LNCAP (cell line): ENCODE measurements at regions not wholly inside any gene's neighbourhood (a gene's known extent, or its start where the extent isn't known, plus 50 kb on each side); places are given as distances from the start of the nearest gene placed in this dataset.

ENCODE experiments used
- CTCF ChIP-seq: fragments of 450-650 bp; IDR thresholded peaks from 2 replicates; pipeline ENCODE4 v1.5.1; 2017; ENCODE audit warnings: mild to moderate bottlenecking

- TF ChIP-seq CTCF, result no peak
These were observed 947.4 kb downstream of the LRFN5 start for GRCh38 chr14:42554091-42554490.

GRCh38 chr14:42550310-42550709 is 943.6 kb downstream of the LRFN5 start:
- TF ChIP-seq CTCF, result no peak

GRCh38 chr14:42548349-42548748 is 941.7 kb downstream of the LRFN5 start:
- TF ChIP-seq CTCF, result no peak

DNA sequence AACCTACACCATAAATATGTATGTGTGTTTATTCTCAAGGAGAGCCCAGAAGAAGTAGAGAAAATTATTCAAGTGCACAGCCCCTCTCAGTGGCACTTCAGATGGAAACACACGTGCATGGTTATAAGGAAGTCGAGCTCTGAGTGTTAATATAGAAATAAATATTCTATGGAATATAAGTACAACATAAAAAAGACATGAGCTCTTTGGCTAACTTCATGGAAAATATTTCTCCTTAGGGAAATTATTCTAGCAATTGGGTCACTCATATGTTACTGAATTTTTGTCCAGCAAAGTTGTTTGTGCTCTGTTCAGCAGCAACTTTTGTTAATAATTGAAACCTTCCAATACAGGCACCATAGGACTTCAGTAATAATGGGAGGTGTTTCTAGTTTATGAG is 939.0 kb downstream of the LRFN5 start:
- no peak for TF ChIP-seq CTCF

DNA sequence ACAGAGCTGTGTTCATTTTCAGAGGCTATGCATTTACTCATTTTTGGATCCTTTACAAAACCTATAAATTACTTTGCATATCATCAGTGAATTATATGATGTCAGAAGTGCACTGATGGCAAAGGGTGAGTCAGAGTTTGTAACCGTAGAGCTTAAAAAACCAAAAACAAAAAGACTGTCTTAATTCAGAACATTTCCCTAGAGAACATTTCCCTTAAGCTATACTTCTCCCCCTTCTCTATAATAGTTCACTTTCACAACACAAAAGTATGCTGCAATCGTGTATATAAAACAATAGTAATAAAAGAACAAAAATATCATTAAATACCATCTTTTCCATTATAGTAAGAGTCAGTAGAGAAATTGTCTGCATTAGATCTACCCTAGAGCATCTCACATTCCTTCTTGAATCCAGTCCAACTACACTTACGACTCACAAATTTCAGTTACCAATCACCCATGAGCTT is 934.9 kb downstream of the LRFN5 start:
- TF ChIP-seq CTCF, result no peak

- TF ChIP-seq CTCF, result no peak
These were observed 928.7 kb downstream of the LRFN5 start for GRCh38 chr14:42535397-42535796.

DNA sequence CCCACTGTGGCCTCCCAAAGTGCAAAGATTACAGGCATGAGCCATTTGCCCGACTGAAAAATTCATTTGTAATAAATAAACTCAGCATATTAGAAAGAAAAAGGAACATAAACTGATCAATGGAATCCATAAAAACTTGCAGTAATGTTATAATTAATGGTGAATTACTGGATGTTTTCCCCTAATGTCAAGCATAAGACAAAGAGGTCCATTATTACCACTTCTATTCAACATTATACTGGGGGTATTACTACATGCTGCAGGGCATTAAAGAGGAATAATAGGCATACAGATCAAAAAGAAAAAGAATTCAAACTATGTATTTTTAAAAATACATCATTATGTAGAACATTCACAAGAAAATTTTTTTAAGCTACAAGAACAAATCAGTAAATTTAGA is 926.8 kb downstream of the LRFN5 start:
- no peak for TF ChIP-seq CTCF

GRCh38 chr14:42532194-42532593 is 925.5 kb downstream of the LRFN5 start:
- no peak for TF ChIP-seq CTCF
